COLO668 (cell line): ENCODE measurements at regions not wholly inside any gene's neighbourhood (a gene's known extent, or its start where the extent isn't known, plus 50 kb on each side); places are given as distances from the start of the nearest gene placed in this dataset.
"Not testable (repeated sequence)": the region's sequence is repeated elsewhere in the genome, so short reads cannot be mapped to it uniquely, and the experiment has no call there.

Source experiments
- DNase-seq: peaks from one replicate; lab custom pipeline; 2025; ENCODE audit not compliant: unreplicated experiment; lab: John Stamatoyannopoulos, UW

GRCh38 chr5:174816858-174817257, 92.5 kb downstream of the MSX2 start:
- no peak for DNase-seq

DNA sequence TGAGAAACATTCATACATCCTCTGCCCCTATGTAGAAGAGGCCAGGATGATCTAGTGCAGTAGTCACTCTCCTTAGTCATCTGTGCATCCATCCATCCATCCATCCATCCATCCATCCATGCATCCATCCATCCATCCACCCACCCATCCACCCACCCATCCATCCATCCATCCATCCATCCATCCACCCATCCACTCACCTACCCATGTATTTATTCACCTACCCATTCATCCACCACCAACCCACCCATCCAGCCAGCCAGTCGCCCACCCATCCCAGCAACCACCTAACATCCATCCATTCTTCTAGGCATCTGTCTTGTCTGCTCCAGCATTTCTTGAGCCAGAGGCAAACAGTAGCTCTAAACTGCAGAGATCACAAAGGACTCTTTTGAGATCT, 87.1 kb downstream of the MSX2 start:
- no peak for DNase-seq

DNA sequence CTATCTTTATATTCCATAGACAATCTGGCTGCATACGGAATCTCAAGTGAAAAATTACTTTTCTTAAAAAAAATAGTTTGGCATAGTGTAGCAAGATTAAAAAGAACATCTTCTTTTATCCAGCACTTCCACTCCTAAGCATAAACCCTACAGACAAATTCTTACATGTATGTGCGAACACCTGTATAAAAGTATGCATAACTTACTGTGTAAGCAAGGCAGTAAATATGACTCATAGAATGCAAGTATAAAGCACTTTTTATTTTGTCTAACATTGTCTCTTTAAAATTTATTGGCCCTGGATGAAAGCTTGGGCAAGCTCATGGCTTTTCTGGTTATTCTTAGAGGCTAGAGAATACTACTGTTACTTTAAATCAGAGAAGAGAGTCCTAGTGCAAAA, 86.4 kb downstream of the MSX2 start:
- no peak for DNase-seq

- no peak for DNase-seq
Observed at GRCh38 chr5:174807471-174807870, 83.1 kb downstream of the MSX2 start.

DNA sequence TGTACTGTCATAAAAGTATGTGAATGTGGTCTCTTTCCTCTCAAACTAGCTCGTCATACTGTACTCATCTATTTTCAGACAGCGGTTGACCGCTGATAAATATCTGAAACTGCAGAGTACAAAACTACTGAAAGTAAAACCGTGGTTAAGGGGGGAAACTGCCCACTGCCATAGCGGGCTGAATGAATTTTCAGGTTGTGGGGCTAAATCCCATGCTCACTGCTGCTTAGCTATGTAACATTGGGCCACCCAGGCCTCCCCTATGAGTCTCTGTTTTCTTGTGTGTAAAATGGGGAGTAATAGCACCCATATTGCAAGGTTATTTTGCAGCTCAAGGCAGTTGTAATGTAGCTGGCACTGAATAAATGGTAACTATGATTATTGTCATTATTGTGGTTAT, 82.3 kb downstream of the MSX2 start:
- no peak for DNase-seq

- DNase-seq, result no peak
Observed at GRCh38 chr5:174801798-174802197, 77.4 kb downstream of the MSX2 start.

DNA sequence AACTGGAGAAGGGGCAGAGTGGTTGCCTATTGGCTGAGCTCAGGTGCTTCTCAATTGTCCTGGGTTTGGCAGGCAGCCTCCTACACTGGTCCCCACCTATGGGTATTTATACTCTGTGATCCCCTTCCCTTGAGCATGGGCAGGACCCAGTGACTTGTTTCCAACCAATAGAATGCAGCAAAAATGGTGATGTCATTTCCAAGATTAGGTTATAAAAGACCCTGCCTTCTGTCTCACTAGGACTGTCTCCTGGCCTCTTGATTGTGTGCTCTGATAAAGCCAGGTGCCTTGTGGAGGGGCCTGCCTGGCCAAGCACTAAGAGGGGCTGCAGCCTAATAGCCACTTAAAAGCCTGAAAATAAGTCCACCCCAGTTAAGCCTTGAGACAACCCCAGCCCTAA, 76.1 kb downstream of the MSX2 start:
- DNase-seq, result no peak

DNA sequence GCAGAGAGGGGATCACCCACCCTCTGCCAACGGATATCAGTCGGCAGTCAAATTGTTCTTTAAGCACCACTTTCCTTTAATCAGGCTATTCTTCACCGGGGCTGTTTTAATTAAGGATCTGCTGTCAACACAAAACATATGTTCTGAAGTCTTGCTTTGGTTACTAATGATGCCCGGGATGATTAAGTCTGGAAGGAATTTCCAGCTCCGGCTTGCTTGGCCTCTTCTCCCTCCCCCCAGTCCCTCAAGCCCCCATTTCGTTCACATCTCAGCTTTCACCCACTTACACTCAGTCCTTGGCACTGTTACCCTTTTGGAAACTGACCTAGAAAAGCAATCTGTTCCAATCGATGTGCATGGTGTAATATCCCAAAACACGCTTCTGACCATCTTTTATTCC, 74.7 kb downstream of the MSX2 start:
- no peak for DNase-seq

DNA sequence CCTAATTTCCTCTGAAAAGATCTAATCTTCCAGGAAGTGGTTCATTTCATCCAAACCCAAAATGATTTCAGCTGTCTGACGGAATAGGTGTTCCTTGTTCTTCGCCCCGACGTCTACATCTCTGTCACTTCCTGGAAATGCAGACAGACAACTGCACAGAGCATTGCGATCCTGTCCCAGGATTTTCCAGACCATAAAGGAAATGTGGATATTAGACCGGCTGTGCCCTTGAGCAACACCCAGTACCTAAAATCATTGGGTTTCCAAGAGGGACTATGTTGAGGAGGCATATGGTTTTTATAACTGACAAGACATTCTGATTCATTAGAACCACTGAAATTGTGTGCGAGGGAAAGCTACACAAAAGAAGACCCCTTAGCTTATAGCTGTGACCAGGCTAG, 74.2 kb downstream of the MSX2 start:
- no peak for DNase-seq

DNA sequence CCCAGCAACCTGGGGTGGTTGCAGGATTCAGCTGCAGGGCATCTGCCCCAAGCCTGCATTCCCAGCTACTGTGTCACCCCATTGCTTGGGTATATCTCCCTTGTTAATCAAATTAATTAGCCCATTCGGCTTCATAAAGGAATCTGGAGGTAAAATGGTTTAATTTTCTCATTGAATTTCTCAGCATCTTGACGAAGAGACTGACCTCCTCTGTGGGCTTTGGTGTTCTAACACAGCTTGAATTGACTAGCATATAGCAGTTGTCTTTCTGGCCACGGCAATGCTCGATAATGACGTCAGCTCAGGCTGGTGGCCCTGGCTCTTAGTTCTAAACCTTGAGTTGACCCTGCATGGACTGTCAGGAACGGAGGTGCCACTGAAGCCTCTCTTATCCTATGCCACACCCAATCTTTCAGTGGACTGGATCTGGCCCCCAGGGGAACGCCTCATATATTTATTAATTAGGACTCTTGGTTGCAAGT, 72.4 kb downstream of the MSX2 start:
- no peak for DNase-seq

DNA sequence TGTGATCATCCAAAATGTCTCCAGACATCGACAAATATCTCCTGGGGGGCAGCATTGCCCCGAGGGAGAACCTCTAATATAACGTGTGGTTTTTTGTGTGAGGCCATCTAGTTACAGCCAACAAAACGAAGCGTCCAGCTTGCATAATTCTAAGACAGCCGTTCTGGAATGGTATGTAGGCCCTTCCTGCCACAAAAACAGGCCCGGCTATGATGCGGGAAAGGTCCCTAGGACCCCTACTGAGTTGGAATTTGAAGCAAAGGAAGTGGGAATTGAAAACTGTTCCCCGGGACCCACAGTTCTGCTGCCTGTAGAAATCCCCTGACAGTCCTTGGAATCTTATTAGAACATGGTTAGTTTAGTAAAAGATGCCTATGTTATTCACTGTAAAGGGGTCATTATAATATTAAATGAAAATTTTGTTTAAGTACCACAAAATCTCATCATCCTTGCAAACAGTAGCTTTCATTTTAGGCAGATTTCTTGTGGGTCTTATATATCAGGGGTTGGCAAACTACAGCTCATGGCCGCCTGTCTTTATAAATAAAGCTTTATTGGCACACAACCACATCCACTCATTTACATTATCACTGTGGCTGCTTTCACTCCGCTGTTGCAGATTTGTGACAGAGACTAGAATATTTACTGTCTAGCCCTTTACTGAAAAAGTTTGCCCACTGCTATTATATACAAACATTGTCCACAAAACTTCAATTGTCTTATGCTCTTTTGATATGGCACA, 70.7 kb downstream of the MSX2 start:
- DNase-seq, result no peak

DNA sequence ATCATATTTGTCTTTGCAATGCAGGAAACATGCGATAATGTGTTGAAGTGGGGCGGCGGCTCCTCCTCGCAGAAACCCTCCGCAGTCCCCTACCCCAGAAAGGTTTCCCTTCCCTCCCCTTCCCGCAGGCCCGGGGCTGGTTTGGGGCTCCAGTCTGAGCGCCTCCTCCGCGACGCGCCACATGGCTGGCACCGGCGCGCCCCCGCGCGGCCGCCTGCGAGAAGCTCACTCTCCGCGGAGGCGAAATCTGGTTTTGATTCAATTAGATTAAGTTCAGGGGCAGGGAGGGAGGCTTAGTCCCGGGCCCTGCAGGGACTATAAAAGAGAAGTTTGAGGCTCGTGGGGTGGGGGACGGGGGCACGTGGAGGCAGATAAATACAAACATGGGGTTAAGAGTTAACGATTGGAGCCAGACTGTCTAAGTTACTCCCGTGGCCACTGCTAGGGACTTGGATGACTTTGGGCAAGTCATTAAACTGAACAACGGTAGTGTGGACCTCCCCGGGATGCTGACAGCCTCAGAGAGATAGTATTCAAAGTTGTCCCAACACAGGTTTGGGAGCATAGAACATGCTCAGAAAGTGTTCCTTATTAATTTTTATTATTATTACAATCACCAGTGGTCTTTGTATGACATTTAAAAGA, 69.4 kb downstream of the MSX2 start:
- DNase-seq, result peak; percentile 32

GRCh38 chr5:174793076-174793475, 68.7 kb downstream of the MSX2 start:
- no peak for DNase-seq

- not testable (repeated sequence) for DNase-seq
Observed at GRCh38 chr5:174792265-174792664, 67.9 kb downstream of the MSX2 start.

DNA sequence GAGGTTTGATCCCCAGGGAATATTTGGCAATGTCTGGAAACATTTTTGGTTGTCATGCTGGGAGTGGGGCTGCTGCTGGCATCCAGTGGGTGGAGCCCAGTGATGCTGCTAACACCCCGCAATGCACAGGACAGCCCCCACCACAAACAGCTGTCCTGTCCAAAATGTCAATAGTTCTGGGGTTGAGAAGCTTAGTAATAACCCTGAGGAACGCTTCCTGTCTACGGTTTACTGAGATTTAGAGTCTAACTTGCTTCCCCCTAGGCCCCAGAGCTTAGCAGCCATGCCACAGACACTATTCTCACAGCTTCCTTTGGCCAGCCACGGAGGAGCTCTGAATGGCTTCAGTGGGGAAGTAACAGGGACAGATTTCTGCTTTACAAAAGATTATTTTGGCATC, 66.5 kb downstream of the MSX2 start:
- no peak for DNase-seq

- no peak for DNase-seq
Observed at GRCh38 chr5:174789596-174789995, 65.2 kb downstream of the MSX2 start.

GRCh38 chr5:174785120-174785680, 60.8 kb downstream of the MSX2 start:
- DNase-seq, result no peak
